C4-2B (cell line): ENCODE measurements at regions not wholly inside any gene's neighbourhood (a gene's known extent, or its start where the extent isn't known, plus 50 kb on each side); places are given as distances from the start of the nearest gene placed in this dataset.

Source experiments
- CTCF ChIP-seq: fragments of 450-650 bp; conservative IDR thresholded peaks from 2 replicates; pipeline ENCODE4 v1.5.1; 2017; ENCODE audit warnings: mild to moderate bottlenecking
- ZFX ChIP-seq: fragments of 450-650 bp; IDR thresholded peaks from 2 replicates; pipeline ENCODE4 v1.6.1; 2017

- TF ChIP-seq CTCF (no peak), ZFX (no peak)
Measured at GRCh38 chr9:22227986-22228385, 218.6 kb upstream of the DMRTA1 start.
